CD4-positive, alpha-beta T cell treated with Interleukin-15 for 1 hour (primary cell): ENCODE measurements at regions not wholly inside any gene's neighbourhood (a gene's known extent, or its start where the extent isn't known, plus 50 kb on each side); places are given as distances from the start of the nearest gene placed in this dataset.

Source experiments
- DNase-seq: peaks from one replicate; pipeline ENCODE4 v3.0.0-alpha.2; 2020

DNA sequence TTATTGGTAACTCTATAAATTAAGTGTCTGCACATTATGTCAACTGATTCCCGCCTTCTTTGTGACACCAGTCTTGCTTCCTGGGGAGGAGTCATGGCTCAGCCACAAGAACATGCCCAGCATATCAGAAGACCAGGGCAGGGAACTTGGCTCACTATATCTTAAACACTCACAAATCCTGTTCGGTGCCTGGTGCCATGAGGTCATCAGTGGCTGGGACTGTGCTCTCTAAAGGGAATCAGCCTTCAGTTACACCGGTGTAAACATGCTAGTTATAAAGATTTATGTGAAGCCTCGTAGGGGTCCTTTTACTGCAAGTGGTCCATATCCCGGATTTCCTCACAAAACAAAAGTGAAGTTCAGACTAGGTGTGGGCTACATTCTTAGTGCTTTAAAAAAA lies 73.1 kb upstream of the ZNF521 start:
- no peak for DNase-seq

DNA sequence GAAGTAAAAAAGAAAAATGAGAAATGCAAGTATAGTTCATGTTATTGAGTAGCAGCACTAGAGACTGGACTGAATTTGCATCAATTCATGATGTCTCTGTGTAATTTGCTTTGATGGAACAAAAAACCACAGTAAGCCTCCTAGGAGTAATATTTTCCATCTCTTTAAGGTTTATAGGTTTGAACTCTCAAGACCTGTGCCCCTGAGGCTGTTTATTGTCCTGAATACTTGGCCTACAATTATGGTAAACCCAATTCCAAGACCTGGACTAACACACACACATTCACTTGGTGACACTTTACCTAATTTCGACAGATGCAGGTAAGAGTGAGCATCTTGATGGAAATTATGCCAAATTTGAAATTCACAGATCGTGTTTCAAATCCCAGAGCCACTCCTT lies 71.8 kb upstream of the ZNF521 start:
- DNase-seq = no peak

DNA sequence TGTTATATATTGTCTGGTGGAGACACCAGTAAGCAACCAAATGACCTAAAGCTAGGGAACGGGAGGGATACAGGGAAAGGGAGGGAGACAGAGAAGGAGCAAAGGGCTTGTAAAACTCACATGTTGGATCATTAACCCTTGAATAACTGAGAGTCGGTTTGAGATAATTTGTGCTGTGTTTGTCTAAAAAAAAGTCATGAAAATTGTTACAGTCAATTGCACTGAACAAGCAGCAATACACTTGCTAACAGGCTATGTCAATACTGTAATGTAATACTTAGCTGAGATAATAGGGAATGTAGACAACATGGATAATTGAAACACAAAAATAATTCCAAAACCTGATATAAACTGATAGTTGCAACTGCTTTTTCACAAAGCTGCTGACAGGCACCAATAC lies 71.3 kb upstream of the ZNF521 start:
- no peak for DNase-seq

DNA sequence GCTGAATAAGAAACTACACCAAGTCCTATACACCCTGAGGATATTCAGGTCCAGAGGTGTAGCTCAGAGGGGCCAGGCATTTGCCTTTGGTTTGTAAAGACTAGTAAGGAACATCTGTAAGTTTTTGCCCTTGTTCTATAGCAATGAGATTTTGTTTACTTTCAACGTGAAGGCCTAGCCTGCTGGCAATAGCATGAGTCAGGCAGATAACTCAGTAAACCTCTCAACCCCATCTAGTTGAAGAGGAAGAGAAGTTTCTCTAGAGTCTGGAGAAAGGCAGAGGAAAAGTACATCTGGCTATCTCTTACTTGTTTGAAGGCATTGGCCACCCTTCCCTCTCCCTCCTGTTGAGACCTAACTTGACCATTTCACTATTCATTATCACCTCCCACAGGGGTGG lies 70.3 kb upstream of the ZNF521 start:
- DNase-seq = no peak

DNA sequence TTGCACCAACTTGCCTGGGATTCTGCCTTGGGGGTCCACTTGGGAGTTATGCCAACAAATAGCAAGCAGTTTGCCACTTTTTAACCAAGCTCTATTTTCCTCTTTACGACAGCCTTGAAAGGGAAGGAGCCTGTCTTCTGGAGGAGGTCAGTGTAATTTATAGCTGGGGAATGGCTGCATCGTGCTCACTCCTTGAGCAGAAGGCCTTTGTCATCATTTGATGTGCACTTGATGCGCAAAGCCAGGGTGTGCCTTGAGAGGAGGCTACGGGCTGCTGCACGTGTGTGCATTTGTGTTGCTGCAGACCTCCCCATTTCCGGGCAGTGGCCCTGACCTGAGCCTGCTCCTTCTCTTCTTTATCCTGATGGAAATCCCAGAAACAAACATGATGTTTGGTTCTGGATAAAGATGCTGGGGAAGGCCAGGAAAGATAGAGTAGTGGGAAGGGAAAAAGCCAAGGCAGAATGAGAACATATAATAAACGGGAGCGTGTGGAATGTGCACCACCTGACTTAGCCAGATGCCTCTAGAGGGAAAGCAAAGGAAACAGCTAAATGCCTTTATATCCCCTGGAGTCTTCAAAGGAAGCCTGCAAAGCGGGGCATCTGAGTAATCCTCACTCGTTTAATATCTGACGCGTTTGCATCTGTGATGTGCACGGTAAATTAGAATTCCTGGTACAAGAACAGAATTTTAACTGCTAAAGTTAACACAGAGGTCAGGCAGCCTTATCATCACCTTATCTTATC lies 68.3 kb upstream of the ZNF521 start:
- DNase-seq = no peak

DNA sequence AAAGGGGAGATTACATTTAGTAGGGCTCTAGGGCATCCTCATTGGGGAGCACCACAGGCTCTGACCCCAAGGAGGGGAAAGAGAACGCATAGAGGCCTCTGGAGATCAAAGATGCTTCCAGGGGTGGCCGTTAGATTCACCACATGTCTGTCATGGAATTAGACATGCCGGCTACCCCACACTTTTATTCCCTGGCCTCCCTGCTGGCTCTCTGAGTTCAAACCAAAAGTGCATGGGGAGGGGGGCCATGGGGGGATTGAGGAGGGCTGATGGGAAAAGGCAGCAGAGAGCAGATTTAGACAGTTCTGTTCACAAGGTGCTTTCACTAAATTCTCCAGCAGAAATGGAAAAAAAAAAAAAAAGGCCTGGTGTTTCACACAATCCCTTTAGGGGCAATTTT lies 64.4 kb upstream of the ZNF521 start:
- DNase-seq = no peak

DNA sequence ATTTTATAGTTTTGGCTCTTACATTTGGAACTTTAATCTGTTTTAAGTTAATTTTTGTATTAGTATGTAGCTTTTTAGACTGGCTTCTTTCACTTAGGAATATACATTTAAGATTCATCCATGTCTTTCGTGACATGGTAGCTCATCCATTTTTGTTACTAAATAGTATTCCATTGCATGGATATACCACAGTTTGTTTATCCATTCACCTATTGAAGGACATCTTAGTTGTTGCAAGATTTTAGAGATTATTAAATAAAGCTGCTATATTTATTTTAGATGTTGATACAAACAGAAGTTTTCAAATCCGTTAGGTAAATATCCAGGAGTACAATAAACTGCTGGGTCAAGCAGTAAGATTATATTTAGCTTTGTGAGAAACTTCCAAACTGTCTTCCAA lies 58.0 kb upstream of the ZNF521 start:
- DNase-seq = no peak

DNA sequence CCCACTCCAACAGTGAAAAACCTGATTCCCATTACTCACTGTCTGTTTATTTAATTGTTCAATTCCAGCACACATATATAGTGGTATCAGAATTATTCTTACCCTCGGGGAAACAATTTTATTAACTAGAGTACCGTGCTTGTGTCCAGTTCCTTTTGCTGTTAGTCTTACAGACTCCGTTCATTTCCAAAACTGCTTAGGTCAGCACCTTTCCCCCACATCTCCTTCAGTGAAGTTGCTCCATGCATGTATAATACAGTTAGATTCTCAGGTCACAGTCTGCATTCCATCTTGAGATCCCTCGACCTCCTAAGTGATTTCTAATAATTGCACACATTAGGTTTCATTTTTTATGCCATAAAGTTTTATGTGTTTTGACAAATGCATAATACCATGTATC lies 56.3 kb upstream of the ZNF521 start:
- no peak for DNase-seq
